AG09309 (cell line): ENCODE measurements at regions not wholly inside any gene's neighbourhood (a gene's known extent, or its start where the extent isn't known, plus 50 kb on each side); places are given as distances from the start of the nearest gene placed in this dataset.
"Not testable (repeated sequence)": the region's sequence is repeated elsewhere in the genome, so short reads cannot be mapped to it uniquely, and the experiment has no call there.

Source experiments
- DNase-seq: peaks from one replicate; pipeline ENCODE4 v3.0.0-alpha.2; 2010; ENCODE audit warnings: low read depth
- H3K4me3 ChIP-seq: 2 replicates; pipeline ENCODE4 v1.5.1; 2011; ENCODE audit warnings: mild to moderate bottlenecking, low read depth, low read length, moderate library complexity; ENCODE audit not compliant: control insufficient read depth
- CTCF ChIP-seq: IDR thresholded peaks from 2 replicates; pipeline ENCODE4 v1.5.1; 2011; ENCODE audit warnings: mild to moderate bottlenecking, low read depth, low read length, inconsistent platforms; ENCODE audit not compliant: insufficient read depth, control insufficient read depth; ENCODE audit errors: missing control alignments

- H3K4me3 ChIP-seq = no peak overlapping the region
- no peak for TF ChIP-seq CTCF
- DNase-seq = no peak
Observed at GRCh38 chr12:31895449-31896150, 63.6 kb upstream of the RESF1 start.

GRCh38 chr12:31890295-31891285 is 68.6 kb upstream of the RESF1 start:
- DNase-seq = no peak
- TF ChIP-seq CTCF = no peak
- no peak overlapping the region for H3K4me3 ChIP-seq

- no peak for DNase-seq
- no peak overlapping the region for H3K4me3 ChIP-seq
Observed at GRCh38 chr12:31887109-31887811, 72.0 kb upstream of the RESF1 start.

GRCh38 chr12:31882682-31883081 is 76.5 kb upstream of the RESF1 start:
- not testable (repeated sequence) for DNase-seq, H3K4me3 ChIP-seq

More at GRCh38 chr12:31887109-31887811, 72.0 kb upstream of the RESF1 start:
- no peak for TF ChIP-seq CTCF

- no peak for TF ChIP-seq CTCF
Observed at GRCh38 chr12:31880340-31880739, 78.9 kb upstream of the RESF1 start.

GRCh38 chr12:31877884-31878283 is 81.3 kb upstream of the RESF1 start:
- TF ChIP-seq CTCF = no peak
- no peak overlapping the region for H3K4me3 ChIP-seq
- DNase-seq = no peak

More at GRCh38 chr12:31880340-31880739, 78.9 kb upstream of the RESF1 start:
- no peak for DNase-seq
- no peak overlapping the region for H3K4me3 ChIP-seq
